HCT116 (cell line): ENCODE measurements at regions not wholly inside any gene's neighbourhood (a gene's known extent, or its start where the extent isn't known, plus 50 kb on each side); places are given as distances from the start of the nearest gene placed in this dataset.

Experiments used
- EGR1 ChIP-seq: IDR thresholded peaks from 2 replicates; pipeline ENCODE4 v1.6.1; 2012; ENCODE audit warnings: low read depth
- EZH2 ChIP-seq: fragments of 200-600 bp; sonication (generic); IDR thresholded peaks from 2 replicates; pipeline ENCODE4 v1.6.1; 2017; ENCODE audit warnings: antibody characterized with exemption, mixed run types
- EZH2phosphoT487 ChIP-seq: fragments of 200-600 bp; IDR thresholded peaks from 2 replicates; pipeline ENCODE4 v1.6.1; 2018; ENCODE audit warnings: antibody characterized with exemption, borderline replicate concordance
- JUND ChIP-seq: IDR thresholded peaks from 2 replicates; pipeline ENCODE4 v1.6.1; 2012
- POLR2A ChIP-seq: IDR thresholded peaks from 2 replicates; pipeline ENCODE4 v1.7.0; 2011; ENCODE audit warnings: borderline replicate concordance; ENCODE audit not compliant: insufficient read depth, insufficient read length; ENCODE audit errors: extremely low read depth
- RAD21 ChIP-seq: IDR thresholded peaks from 2 replicates; pipeline ENCODE4 v1.6.1; 2012; ENCODE audit warnings: low read depth, mild to moderate bottlenecking
- REST ChIP-seq: IDR thresholded peaks from 2 replicates; pipeline ENCODE4 v1.6.1; 2012; ENCODE audit warnings: low read depth
- ZFX ChIP-seq: fragments of 450-650 bp; IDR thresholded peaks from 2 replicates; pipeline ENCODE4 v1.6.1; 2017
- ZNF274 ChIP-seq: fragments of 200-500 bp; sonication (Bioruptor generic); IDR thresholded peaks from 2 replicates; pipeline ENCODE4 v1.6.1; 2014; ENCODE audit warnings: mild to moderate bottlenecking, low read depth, low read length, inconsistent platforms
- TF ChIP-seq, protein P1 (sequence below), 3 experiments: fragments of 200-600 bp in 1 of 3; sonication (generic) in 1 of 3; IDR thresholded peaks in 2 of 3; conservative IDR thresholded peaks in 1 of 3; 2 replicates each; pipeline ENCODE4 v1.5.1; 2012 to 2017; ENCODE audit warnings: low read depth in 2 of 3, low read length in 2 of 3, antibody characterized with exemption in 1 of 3, borderline replicate concordance in 1 of 3, control low read depth in 1 of 3, mild to moderate bottlenecking in 1 of 3, mixed read lengths in 1 of 3, mixed run types in 1 of 3, moderate library complexity in 1 of 3; ENCODE audit not compliant: insufficient read depth in 1 of 3
- TF ChIP-seq, protein P2 (sequence below): IDR thresholded peaks from 2 replicates; pipeline ENCODE4 v1.6.1; 2012

GRCh38 chr9:113746486-113746885 lies 129.6 kb upstream of the ZNF618 start:
- TF ChIP-seq, protein P1, sequence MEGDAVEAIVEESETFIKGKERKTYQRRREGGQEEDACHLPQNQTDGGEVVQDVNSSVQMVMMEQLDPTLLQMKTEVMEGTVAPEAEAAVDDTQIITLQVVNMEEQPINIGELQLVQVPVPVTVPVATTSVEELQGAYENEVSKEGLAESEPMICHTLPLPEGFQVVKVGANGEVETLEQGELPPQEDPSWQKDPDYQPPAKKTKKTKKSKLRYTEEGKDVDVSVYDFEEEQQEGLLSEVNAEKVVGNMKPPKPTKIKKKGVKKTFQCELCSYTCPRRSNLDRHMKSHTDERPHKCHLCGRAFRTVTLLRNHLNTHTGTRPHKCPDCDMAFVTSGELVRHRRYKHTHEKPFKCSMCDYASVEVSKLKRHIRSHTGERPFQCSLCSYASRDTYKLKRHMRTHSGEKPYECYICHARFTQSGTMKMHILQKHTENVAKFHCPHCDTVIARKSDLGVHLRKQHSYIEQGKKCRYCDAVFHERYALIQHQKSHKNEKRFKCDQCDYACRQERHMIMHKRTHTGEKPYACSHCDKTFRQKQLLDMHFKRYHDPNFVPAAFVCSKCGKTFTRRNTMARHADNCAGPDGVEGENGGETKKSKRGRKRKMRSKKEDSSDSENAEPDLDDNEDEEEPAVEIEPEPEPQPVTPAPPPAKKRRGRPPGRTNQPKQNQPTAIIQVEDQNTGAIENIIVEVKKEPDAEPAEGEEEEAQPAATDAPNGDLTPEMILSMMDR (IDR thresholded peaks at IDR 0.05 in 2 of 3, conservative IDR thresholded peaks at IDR 0.05 in 1 of 3; ENCODE audit: borderline replicate concordance in 1 of 3, insufficient read depth in 1 of 3, low read depth in 2 of 3, low read length in 2 of 3): no peak
- no peak for TF ChIP-seq ZFX
- no peak for TF ChIP-seq RAD21
- no peak for TF ChIP-seq EGR1
- TF ChIP-seq, protein P2, sequence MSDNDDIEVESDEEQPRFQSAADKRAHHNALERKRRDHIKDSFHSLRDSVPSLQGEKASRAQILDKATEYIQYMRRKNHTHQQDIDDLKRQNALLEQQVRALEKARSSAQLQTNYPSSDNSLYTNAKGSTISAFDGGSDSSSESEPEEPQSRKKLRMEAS: no peak
- TF ChIP-seq POLR2A: no peak
- no peak for TF ChIP-seq EZH2phosphoT487
- no peak for TF ChIP-seq EZH2
- TF ChIP-seq REST: no peak
- TF ChIP-seq ZNF274: no peak
- TF ChIP-seq JUND: no peak
